GM12892 (cell line): ENCODE measurements at regions not wholly inside any gene's neighbourhood (a gene's known extent, or its start where the extent isn't known, plus 50 kb on each side); places are given as distances from the start of the nearest gene placed in this dataset.

ENCODE experiments used
- POLR2A ChIP-seq: IDR thresholded peaks from 2 replicates; pipeline ENCODE4 v1.6.1; 2011; ENCODE audit warnings: low read depth, low read length, control low read depth
- POLR2AphosphoS5 ChIP-seq: IDR thresholded peaks from 2 replicates; pipeline ENCODE4 v1.6.1; 2011; ENCODE audit warnings: low read depth, low read length, control low read depth

GRCh38 chr3:124569761-124570160 is 160.5 kb upstream of the UMPS start:
- TF ChIP-seq POLR2AphosphoS5: no peak
- no peak for TF ChIP-seq POLR2A
